Astrocyte (in vitro differentiated cells and primary cell): ENCODE measurements at regions not wholly inside any gene's neighbourhood (a gene's known extent, or its start where the extent isn't known, plus 50 kb on each side); places are given as distances from the start of the nearest gene placed in this dataset.

ENCODE experiments used
- CTCF ChIP-seq: IDR thresholded peaks from 2 replicates; pipeline ENCODE4 v1.5.1; 2011; ENCODE audit warnings: low read depth, mild to moderate bottlenecking, inconsistent platforms, low read length, moderate library complexity; ENCODE audit not compliant: insufficient read depth
- EZH2 ChIP-seq: IDR thresholded peaks from 2 replicates; pipeline ENCODE4 v1.6.1; 2012; ENCODE audit warnings: mild to moderate bottlenecking, low read length, inconsistent platforms; ENCODE audit not compliant: insufficient read depth

GRCh38 chr2:38498045-38498481 lies 104.7 kb downstream of the HNRNPLL start:
- TF ChIP-seq CTCF (no peak), EZH2 (no peak)
